Transverse colon (tissue), 4 donors: ENCODE measurements at regions not wholly inside any gene's neighbourhood (a gene's known extent, or its start where the extent isn't known, plus 50 kb on each side); places are given as distances from the start of the nearest gene placed in this dataset.

Experiments used
- EP300 ChIP-seq: sonication (generic); formaldehyde crosslinking; IDR thresholded peaks from one replicate; pipeline ENCODE4 v1.6.1; 2017; ENCODE audit warnings: antibody characterized with exemption, low read depth
- POLR2A ChIP-seq: fragments of 450-650 bp; IDR thresholded peaks from one replicate; pipeline ENCODE4 v1.6.1; 2016; ENCODE audit warnings: antibody characterized with exemption, mild to moderate bottlenecking, moderate library complexity
- POLR2AphosphoS5 ChIP-seq, 3 donors: sonication (generic); formaldehyde crosslinking; IDR thresholded peaks; one replicate each; pipeline ENCODE4 v1.6.1; 2016; ENCODE audit warnings: antibody characterized with exemption in 3 of 3
- TF ChIP-seq, protein P1 (sequence below), 5 experiments: fragments of 200-600 bp in 3 of 5; fragments of 450-650 bp in 2 of 5; sonication (generic) in 3 of 5; IDR thresholded peaks; 1 replicate in 2 of 5; 2 replicates in 3 of 5; pipeline ENCODE4 v1.5.1; 2016 to 2017; ENCODE audit warnings: antibody characterized with exemption in 5 of 5, inconsistent platforms in 3 of 5, mild to moderate bottlenecking in 2 of 5, moderate library complexity in 1 of 5

DNA sequence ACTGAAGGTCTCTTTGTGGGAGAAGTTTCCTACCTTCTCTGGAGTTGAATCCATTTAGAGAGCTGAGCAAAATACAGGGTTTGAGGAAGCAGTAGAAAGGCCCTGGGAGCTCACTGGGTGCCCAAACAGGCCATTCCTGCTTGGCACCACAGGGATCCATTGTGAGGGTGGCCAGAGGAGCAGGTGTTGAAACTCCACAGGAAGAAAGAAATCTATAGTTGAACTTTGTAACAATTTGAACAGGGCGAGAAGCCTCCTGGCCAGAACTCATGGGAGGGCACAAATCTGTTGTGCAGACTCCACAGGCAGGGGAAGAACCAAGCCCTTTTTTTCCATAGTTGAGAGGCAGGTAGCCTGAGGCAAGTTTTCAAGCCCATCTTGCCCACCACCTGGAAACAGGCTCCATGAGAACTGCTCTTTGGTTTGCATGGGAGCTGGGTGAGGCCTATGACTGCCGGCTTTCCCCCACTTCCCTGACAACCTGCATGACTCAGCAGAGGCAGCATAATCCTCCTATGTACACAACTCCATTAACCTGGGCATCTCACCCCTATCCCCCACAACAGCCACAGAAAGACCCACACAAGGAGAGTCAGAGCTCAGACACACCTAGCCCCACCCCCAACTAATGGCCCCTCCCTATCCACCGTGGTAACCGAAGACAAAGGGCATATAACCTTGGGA is 1053.0 kb downstream of the TSN start:
- TF ChIP-seq, protein P1, sequence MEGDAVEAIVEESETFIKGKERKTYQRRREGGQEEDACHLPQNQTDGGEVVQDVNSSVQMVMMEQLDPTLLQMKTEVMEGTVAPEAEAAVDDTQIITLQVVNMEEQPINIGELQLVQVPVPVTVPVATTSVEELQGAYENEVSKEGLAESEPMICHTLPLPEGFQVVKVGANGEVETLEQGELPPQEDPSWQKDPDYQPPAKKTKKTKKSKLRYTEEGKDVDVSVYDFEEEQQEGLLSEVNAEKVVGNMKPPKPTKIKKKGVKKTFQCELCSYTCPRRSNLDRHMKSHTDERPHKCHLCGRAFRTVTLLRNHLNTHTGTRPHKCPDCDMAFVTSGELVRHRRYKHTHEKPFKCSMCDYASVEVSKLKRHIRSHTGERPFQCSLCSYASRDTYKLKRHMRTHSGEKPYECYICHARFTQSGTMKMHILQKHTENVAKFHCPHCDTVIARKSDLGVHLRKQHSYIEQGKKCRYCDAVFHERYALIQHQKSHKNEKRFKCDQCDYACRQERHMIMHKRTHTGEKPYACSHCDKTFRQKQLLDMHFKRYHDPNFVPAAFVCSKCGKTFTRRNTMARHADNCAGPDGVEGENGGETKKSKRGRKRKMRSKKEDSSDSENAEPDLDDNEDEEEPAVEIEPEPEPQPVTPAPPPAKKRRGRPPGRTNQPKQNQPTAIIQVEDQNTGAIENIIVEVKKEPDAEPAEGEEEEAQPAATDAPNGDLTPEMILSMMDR (IDR thresholded peaks at IDR 0.05), result no peak
- no peak for TF ChIP-seq POLR2A
- TF ChIP-seq POLR2AphosphoS5 (IDR thresholded peaks at IDR 0.05), result no peak
- no peak for TF ChIP-seq EP300
